ENCODE measurements at regions not wholly inside any gene's neighbourhood (a gene's known extent, or its start where the extent isn't known, plus 50 kb on each side); places are given as distances from the start of the nearest gene placed in this dataset.
A peak's percentile ranks its signal among the peaks of the same experiment; 100 is the strongest.

- Mint-ChIP-seq H3K27ac (no peak overlapping the region), H3K36me3 (ENCODE audit: low read depth) (no peaks in the 10 kb centered on the region), H3K9me3 (peaks cover 4% of the 10 kb centered on the region), H3K4me3 (no peak overlapping the region), H3K27me3 (no peaks in the 10 kb centered on the region), H3K4me1 (no peaks in the 10 kb centered on the region)
- no peak for DNase-seq
- ATAC-seq, result no peak
Observed at GRCh38 chr11:92308366-92308765, 83.7 kb downstream of the FAT3 start.

GRCh38 chr11:92311616-92312449 is 87.2 kb downstream of the FAT3 start:
- H3K4me3 Mint-ChIP-seq, result no peak overlapping the region
- no peaks in the 10 kb centered on the region for H3K4me1 Mint-ChIP-seq
- H3K36me3 Mint-ChIP-seq (ENCODE audit: low read depth), result no peaks in the 10 kb centered on the region
- DNase-seq (no peak), ATAC-seq (no peak)
- no peaks in the 10 kb centered on the region for H3K9me3 Mint-ChIP-seq
- no peaks in the 10 kb centered on the region for H3K27me3 Mint-ChIP-seq
- H3K27ac Mint-ChIP-seq, result no peak overlapping the region

GRCh38 chr11:92313784-92314183 is 89.2 kb downstream of the FAT3 start:
- Mint-ChIP-seq H3K36me3 (ENCODE audit: low read depth) (no peaks in the 10 kb centered on the region), H3K4me1 (no peaks in the 10 kb centered on the region), H3K27me3 (no peaks in the 10 kb centered on the region), H3K4me3 (no peak overlapping the region), H3K9me3 (no peaks in the 10 kb centered on the region), H3K27ac (no peak overlapping the region)
- DNase-seq (no peak), ATAC-seq (no peak)

- H3K4me1 Mint-ChIP-seq, result no peaks in the 10 kb centered on the region
- no peak overlapping the region for H3K4me3 Mint-ChIP-seq
- ATAC-seq (no peak), DNase-seq (no peak)
- no peaks in the 10 kb centered on the region for H3K27me3 Mint-ChIP-seq
- H3K36me3 Mint-ChIP-seq (ENCODE audit: low read depth), result no peaks in the 10 kb centered on the region
- no peaks in the 10 kb centered on the region for H3K9me3 Mint-ChIP-seq
- H3K27ac Mint-ChIP-seq, result no peak overlapping the region
Observed at GRCh38 chr11:92314499-92314898, 89.9 kb downstream of the FAT3 start.

GRCh38 chr11:92316106-92316809 is 91.6 kb downstream of the FAT3 start:
- H3K9me3 Mint-ChIP-seq, result no peaks in the 10 kb centered on the region
- no peaks in the 10 kb centered on the region for H3K4me1 Mint-ChIP-seq
- H3K27ac Mint-ChIP-seq, result no peak overlapping the region

GRCh38 chr11:92317222-92317621 is 92.6 kb downstream of the FAT3 start:
- Mint-ChIP-seq H3K4me3 (no peak overlapping the region), H3K4me1 (no peaks in the 10 kb centered on the region), H3K36me3 (ENCODE audit: low read depth) (no peaks in the 10 kb centered on the region), H3K27me3 (no peaks in the 10 kb centered on the region), H3K27ac (no peak overlapping the region), H3K9me3 (no peaks in the 10 kb centered on the region)
- no peak for DNase-seq
- no peak for ATAC-seq

More at GRCh38 chr11:92316106-92316809, 91.6 kb downstream of the FAT3 start:
- no peak for DNase-seq
- Mint-ChIP-seq H3K4me3 (no peak overlapping the region), H3K27me3 (no peaks in the 10 kb centered on the region), H3K36me3 (ENCODE audit: low read depth) (no peaks in the 10 kb centered on the region)
- ATAC-seq, result no peak

- no peaks in the 10 kb centered on the region for H3K36me3 Mint-ChIP-seq (ENCODE audit: low read depth)
- H3K9me3 Mint-ChIP-seq, result no peaks in the 10 kb centered on the region
- H3K27ac Mint-ChIP-seq, result no peak overlapping the region
- no peak for DNase-seq
- no peaks in the 10 kb centered on the region for H3K4me1 Mint-ChIP-seq
- no peak for ATAC-seq
- H3K4me3 Mint-ChIP-seq, result no peak overlapping the region
- no peaks in the 10 kb centered on the region for H3K27me3 Mint-ChIP-seq
Observed at GRCh38 chr11:92317721-92318120, 93.1 kb downstream of the FAT3 start.

- ATAC-seq, result no peak
- Mint-ChIP-seq H3K4me3 (no peak overlapping the region), H3K36me3 (ENCODE audit: low read depth) (no peaks in the 10 kb centered on the region), H3K27me3 (no peaks in the 10 kb centered on the region), H3K4me1 (no peaks in the 10 kb centered on the region), H3K27ac (no peak overlapping the region), H3K9me3 (no peaks in the 10 kb centered on the region)
- DNase-seq, result no peak
Observed at GRCh38 chr11:92322225-92322624, 97.6 kb downstream of the FAT3 start.

- Mint-ChIP-seq H3K27me3 (no peaks in the 10 kb centered on the region), H3K27ac (no peak overlapping the region), H3K4me1 (no peaks in the 10 kb centered on the region), H3K9me3 (no peaks in the 10 kb centered on the region), H3K4me3 (no peak overlapping the region), H3K36me3 (ENCODE audit: low read depth) (no peaks in the 10 kb centered on the region)
- no peak for DNase-seq
- ATAC-seq, result no peak
Observed at GRCh38 chr11:92324890-92325289, 100.3 kb downstream of the FAT3 start.

GRCh38 chr11:92325416-92325815 is 100.8 kb downstream of the FAT3 start:
- H3K36me3 Mint-ChIP-seq (ENCODE audit: low read depth), result no peaks in the 10 kb centered on the region
- H3K27me3 Mint-ChIP-seq, result no peaks in the 10 kb centered on the region
- no peak overlapping the region for H3K27ac Mint-ChIP-seq

GRCh38 chr11:92329137-92329536 is 104.5 kb downstream of the FAT3 start:
- H3K9me3 Mint-ChIP-seq, result no peaks in the 10 kb centered on the region
- peaks cover 2% of the 10 kb centered on the region for H3K27me3 Mint-ChIP-seq
- no peak for ATAC-seq

More at GRCh38 chr11:92325416-92325815, 100.8 kb downstream of the FAT3 start:
- Mint-ChIP-seq H3K4me1 (no peaks in the 10 kb centered on the region), H3K4me3 (no peak overlapping the region), H3K9me3 (no peaks in the 10 kb centered on the region)
- no peak for DNase-seq
- ATAC-seq, result no peak

GRCh38 chr11:92329646-92330045 is 105.0 kb downstream of the FAT3 start:
- DNase-seq (no peak), ATAC-seq (no peak)
- no peaks in the 10 kb centered on the region for H3K9me3 Mint-ChIP-seq
- peaks cover 2% of the 10 kb centered on the region for H3K27me3 Mint-ChIP-seq
- no peak overlapping the region for H3K4me3 Mint-ChIP-seq
- no peaks in the 10 kb centered on the region for H3K4me1 Mint-ChIP-seq
- H3K27ac Mint-ChIP-seq, result no peak overlapping the region
- H3K36me3 Mint-ChIP-seq (ENCODE audit: low read depth), result no peaks in the 10 kb centered on the region

More at GRCh38 chr11:92329137-92329536, 104.5 kb downstream of the FAT3 start:
- Mint-ChIP-seq H3K36me3 (ENCODE audit: low read depth) (no peaks in the 10 kb centered on the region), H3K4me3 (no peak overlapping the region), H3K4me1 (no peaks in the 10 kb centered on the region), H3K27ac (no peak overlapping the region)
- DNase-seq, result no peak

- no peak overlapping the region for H3K27ac Mint-ChIP-seq
- H3K36me3 Mint-ChIP-seq (ENCODE audit: low read depth), result no peaks in the 10 kb centered on the region
- peaks cover 2% of the 10 kb centered on the region for H3K27me3 Mint-ChIP-seq
- ATAC-seq, result no peak
- no peaks in the 10 kb centered on the region for H3K9me3 Mint-ChIP-seq
- H3K4me1 Mint-ChIP-seq, result no peaks in the 10 kb centered on the region
- DNase-seq, result no peak
- no peak overlapping the region for H3K4me3 Mint-ChIP-seq
Observed at GRCh38 chr11:92330114-92330513, 105.5 kb downstream of the FAT3 start.

GRCh38 chr11:92332986-92333385 is 108.4 kb downstream of the FAT3 start:
- Mint-ChIP-seq H3K27ac (no peak overlapping the region), H3K36me3 (ENCODE audit: low read depth) (no peaks in the 10 kb centered on the region), H3K4me3 (no peak overlapping the region), H3K9me3 (no peaks in the 10 kb centered on the region), H3K4me1 (no peaks in the 10 kb centered on the region), H3K27me3 (peaks cover 2% of the 10 kb centered on the region)
- ATAC-seq (no peak), DNase-seq (no peak)

GRCh38 chr11:92340839-92341238 is 116.2 kb downstream of the FAT3 start:
- ATAC-seq (no peak), DNase-seq (peak; percentile 1)
- Mint-ChIP-seq H3K27me3 (no peaks in the 10 kb centered on the region), H3K9me3 (peaks cover 7% of the 10 kb centered on the region), H3K4me3 (no peak overlapping the region), H3K36me3 (ENCODE audit: low read depth) (no peaks in the 10 kb centered on the region), H3K4me1 (no peaks in the 10 kb centered on the region), H3K27ac (no peak overlapping the region)
